Natural killer cell treated with Interleukin-12 subunit alpha and Interleukin-12 subunit beta and Interleukin-15 and Interleukin-18, amount 100 ng/mL, for 72 hours (primary cell): ENCODE measurements at regions not wholly inside any gene's neighbourhood (a gene's known extent, or its start where the extent isn't known, plus 50 kb on each side); places are given as distances from the start of the nearest gene placed in this dataset.

Experiments
- ATAC-seq, 2 donors: fragments of 150-1000 bp; cut with Tn5 transposase in 1 of 2; sonication (Bioruptor Pico), chemical (Tn5 transposase) in 1 of 2; 2 replicates each; pipeline ENCODE4 v1.10.0; 2021
- DNase-seq: peaks from one replicate; pipeline ENCODE4 v3.0.0; 2022; ENCODE audit warnings: low spot score
- H3K27ac Mint-ChIP-seq, 2 donors: 1 replicate in 1 of 2; 2 replicates in 1 of 2; pipeline ENCODE4 v1.8.0; 2022; ENCODE audit warnings: mixed read lengths in 2 of 2, mild to moderate bottlenecking in 1 of 2, moderate library complexity in 1 of 2
- H3K27me3 Mint-ChIP-seq, 2 donors: 1 replicate in 1 of 2; 2 replicates in 1 of 2; pipeline ENCODE4 v1.8.0; 2022; ENCODE audit warnings: mixed read lengths in 2 of 2
- H3K36me3 Mint-ChIP-seq: one replicate; pipeline ENCODE4 v1.8.0; 2022; ENCODE audit warnings: mixed read lengths
- H3K4me1 Mint-ChIP-seq, 2 donors: 1 replicate in 1 of 2; 2 replicates in 1 of 2; pipeline ENCODE4 v1.8.0; 2022; ENCODE audit warnings: low read depth in 2 of 2, mixed read lengths in 2 of 2, mild to moderate bottlenecking in 1 of 2
- H3K4me3 Mint-ChIP-seq: one replicate; pipeline ENCODE4 v1.8.0; 2022; ENCODE audit warnings: mixed read lengths
- H3K9me3 Mint-ChIP-seq: 2 replicates; pipeline ENCODE4 v1.8.0; 2022; ENCODE audit warnings: mixed read lengths

DNA sequence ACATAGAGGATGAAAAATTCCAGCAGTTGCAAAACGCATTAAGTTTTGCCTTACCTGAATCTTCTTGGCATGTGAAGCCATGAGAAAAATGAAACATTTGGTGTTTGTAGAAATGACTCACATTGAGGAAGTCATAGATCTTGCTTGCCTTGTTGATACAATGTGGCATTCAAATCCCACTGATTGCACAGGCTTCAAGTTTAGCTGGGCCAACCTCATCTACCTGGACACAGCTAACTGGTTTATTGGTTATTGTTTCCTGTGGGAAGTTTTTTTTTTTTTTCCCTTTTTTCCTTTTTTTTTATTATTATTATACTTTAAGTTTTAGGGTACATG lies 168.9 kb upstream of the C21orf91 start:
- Mint-ChIP-seq H3K4me3 (no peak overlapping the region), H3K27me3 (no peaks in the 10 kb centered on the region), H3K4me1 (no peaks in the 10 kb centered on the region), H3K36me3 (no peaks in the 10 kb centered on the region), H3K9me3 (peaks cover 3% of the 10 kb centered on the region), H3K27ac (no peak overlapping the region)
- ATAC-seq = no peak
- DNase-seq = no peak

- H3K27me3 Mint-ChIP-seq = no peaks in the 10 kb centered on the region
- ATAC-seq = no peak
- no peak overlapping the region for H3K27ac Mint-ChIP-seq
- no peaks in the 10 kb centered on the region for H3K4me1 Mint-ChIP-seq
- no peak for DNase-seq
- H3K4me3 Mint-ChIP-seq = no peak overlapping the region
- H3K36me3 Mint-ChIP-seq = no peaks in the 10 kb centered on the region
- H3K9me3 Mint-ChIP-seq = peaks cover 3% of the 10 kb centered on the region
Observed at GRCh38 chr21:17987382-17988101, 168.4 kb upstream of the C21orf91 start.

DNA sequence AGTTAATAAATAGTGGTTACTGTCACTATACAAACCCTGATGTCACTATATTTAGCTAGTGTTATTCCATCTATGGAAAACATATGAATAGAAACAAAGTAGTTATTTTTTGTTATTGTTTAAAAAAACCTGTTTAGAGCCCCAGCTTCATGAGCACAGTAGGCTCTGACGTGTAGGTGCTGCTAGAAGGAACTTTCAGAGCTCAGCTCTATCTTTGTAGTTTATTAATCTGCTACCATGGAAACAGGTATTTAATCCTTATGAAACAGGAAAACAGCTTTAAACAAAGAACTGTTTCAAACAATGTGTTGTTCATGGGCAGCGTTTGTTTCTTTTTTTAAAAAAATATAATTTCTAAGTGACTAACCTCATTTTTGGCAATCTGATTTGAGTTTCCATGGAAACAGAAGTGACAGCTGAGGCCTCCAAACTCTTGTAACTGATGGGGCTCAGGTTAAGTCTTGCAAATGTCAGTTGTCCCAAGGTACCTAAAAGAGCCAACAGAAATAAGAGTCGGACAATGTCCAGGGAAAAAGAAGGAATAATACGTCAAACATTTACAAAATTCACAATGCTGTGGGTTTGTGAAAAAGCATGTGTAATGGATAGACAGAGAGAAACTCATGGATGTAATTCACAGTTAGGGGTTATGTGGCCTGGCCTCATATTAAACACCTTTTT lies 162.0 kb upstream of the C21orf91 start:
- Mint-ChIP-seq H3K27me3 (no peaks in the 10 kb centered on the region), H3K27ac (no peak overlapping the region), H3K4me3 (no peak overlapping the region), H3K4me1 (no peaks in the 10 kb centered on the region), H3K36me3 (no peaks in the 10 kb centered on the region), H3K9me3 (no peaks in the 10 kb centered on the region)
- no peak for ATAC-seq
- no peak for DNase-seq

GRCh38 chr21:17979763-17980162 lies 160.6 kb upstream of the C21orf91 start:
- Mint-ChIP-seq H3K36me3 (no peaks in the 10 kb centered on the region), H3K4me3 (no peak overlapping the region), H3K4me1 (no peaks in the 10 kb centered on the region), H3K27me3 (no peaks in the 10 kb centered on the region), H3K27ac (no peak overlapping the region), H3K9me3 (no peaks in the 10 kb centered on the region)
- ATAC-seq (no peak), DNase-seq (no peak)

- H3K27me3 Mint-ChIP-seq = no peaks in the 10 kb centered on the region
- H3K4me1 Mint-ChIP-seq = no peaks in the 10 kb centered on the region
Observed at GRCh38 chr21:17978895-17979294, 159.7 kb upstream of the C21orf91 start.

DNA sequence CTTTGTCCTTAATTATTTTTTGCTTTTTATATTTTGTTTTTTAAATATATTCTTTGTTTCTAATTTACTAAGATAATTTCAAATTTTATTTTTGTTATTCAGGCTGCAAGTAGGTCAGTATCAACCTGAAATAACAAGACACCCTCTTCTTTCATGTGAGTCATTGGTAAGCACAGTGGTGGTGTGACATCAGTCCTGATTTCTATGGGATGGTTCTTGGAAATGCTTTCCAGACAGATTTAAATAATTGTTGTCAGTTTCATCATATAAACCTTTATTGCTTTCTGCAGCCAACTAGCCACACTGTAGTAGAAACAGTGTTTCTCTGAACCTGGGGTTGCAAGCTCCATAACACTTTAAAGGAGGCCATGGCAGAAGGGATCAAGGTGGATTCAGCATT lies 157.5 kb upstream of the C21orf91 start:
- ATAC-seq (no peak), DNase-seq (no peak)
- Mint-ChIP-seq H3K4me1 (no peaks in the 10 kb centered on the region), H3K9me3 (peaks cover 5% of the 10 kb centered on the region), H3K4me3 (no peak overlapping the region), H3K27me3 (peaks cover 0 to 2% of the 10 kb centered on the region in 2 donors), H3K27ac (no peak overlapping the region), H3K36me3 (peaks cover 2% of the 10 kb centered on the region)

More at GRCh38 chr21:17978895-17979294, 159.7 kb upstream of the C21orf91 start:
- Mint-ChIP-seq H3K27ac (no peak overlapping the region), H3K4me3 (no peak overlapping the region), H3K36me3 (no peaks in the 10 kb centered on the region), H3K9me3 (no peaks in the 10 kb centered on the region)
- no peak for ATAC-seq
- DNase-seq = no peak

- H3K4me1 Mint-ChIP-seq = no peaks in the 10 kb centered on the region
- no peak overlapping the region for H3K4me3 Mint-ChIP-seq
- H3K36me3 Mint-ChIP-seq = peaks cover 7% of the 10 kb centered on the region
- DNase-seq (no peak), ATAC-seq (no peak)
- H3K27me3 Mint-ChIP-seq = peaks cover 0 to 5% of the 10 kb centered on the region in 2 donors
- H3K9me3 Mint-ChIP-seq = peaks cover 5% of the 10 kb centered on the region
- H3K27ac Mint-ChIP-seq = no peak overlapping the region
Observed at GRCh38 chr21:17976139-17976538, 157.0 kb upstream of the C21orf91 start.

DNA sequence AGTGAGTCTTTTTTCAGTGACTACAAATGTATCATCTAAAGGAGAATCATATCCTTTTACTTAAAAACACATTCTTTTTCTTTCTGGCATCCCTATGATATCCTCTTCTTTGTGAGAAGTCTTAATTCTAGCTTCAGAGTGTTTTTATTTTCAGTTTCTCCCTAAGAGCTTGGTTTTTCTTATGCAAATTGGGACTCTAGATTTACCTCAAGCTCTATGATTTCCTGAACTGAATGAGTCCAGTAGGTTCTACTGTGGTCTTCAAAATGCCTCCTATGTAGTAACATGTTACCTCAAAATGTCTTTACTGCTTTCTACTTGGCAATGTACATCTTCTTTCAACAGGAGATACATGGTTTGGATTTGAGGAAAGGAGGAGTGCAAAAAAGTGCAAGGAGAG lies 148.2 kb upstream of the C21orf91 start:
- DNase-seq (no peak), ATAC-seq (no peak)

GRCh38 chr21:17964716-17965115 lies 145.6 kb upstream of the C21orf91 start:
- H3K27me3 Mint-ChIP-seq = peaks cover 0 to 3% of the 10 kb centered on the region in 2 donors
- no peak for ATAC-seq
- H3K36me3 Mint-ChIP-seq = peaks cover 4% of the 10 kb centered on the region
- H3K27ac Mint-ChIP-seq = no peak overlapping the region
- no peak overlapping the region for H3K4me3 Mint-ChIP-seq
- H3K4me1 Mint-ChIP-seq = no peaks in the 10 kb centered on the region
- H3K9me3 Mint-ChIP-seq = peaks cover 4% of the 10 kb centered on the region
- no peak for DNase-seq

More for the DNA sequence above, 148.2 kb upstream of the C21orf91 start:
- Mint-ChIP-seq H3K27ac (no peak overlapping the region), H3K36me3 (peaks cover 8% of the 10 kb centered on the region), H3K9me3 (peaks cover under 1% of the 10 kb centered on the region), H3K4me1 (no peaks in the 10 kb centered on the region), H3K27me3 (peaks cover 0 to 5% of the 10 kb centered on the region in 2 donors), H3K4me3 (no peak overlapping the region)

DNA sequence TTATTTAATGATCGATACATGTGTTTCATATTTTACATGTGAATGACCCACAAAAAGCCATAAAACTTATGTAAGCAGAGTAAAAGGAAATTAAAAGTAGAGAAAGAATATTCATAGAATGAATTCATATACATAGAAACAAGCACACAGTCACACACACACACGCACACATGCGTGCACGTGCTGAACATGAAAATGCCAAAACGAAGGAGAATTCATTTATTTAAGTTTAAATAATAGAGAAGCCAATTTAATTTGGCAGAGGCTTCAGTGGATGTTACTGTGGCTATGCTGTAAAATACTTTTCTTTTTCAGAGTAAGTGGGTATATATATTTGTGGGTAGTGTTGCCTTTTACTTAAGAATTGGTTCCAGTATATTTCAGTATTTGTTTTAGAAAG lies 145.0 kb upstream of the C21orf91 start:
- Mint-ChIP-seq H3K27me3 (peaks cover 0 to 3% of the 10 kb centered on the region in 2 donors), H3K27ac (no peak overlapping the region), H3K36me3 (peaks cover 4% of the 10 kb centered on the region), H3K9me3 (peaks cover 4% of the 10 kb centered on the region), H3K4me1 (no peaks in the 10 kb centered on the region), H3K4me3 (no peak overlapping the region)
- ATAC-seq (no peak), DNase-seq (no peak)

DNA sequence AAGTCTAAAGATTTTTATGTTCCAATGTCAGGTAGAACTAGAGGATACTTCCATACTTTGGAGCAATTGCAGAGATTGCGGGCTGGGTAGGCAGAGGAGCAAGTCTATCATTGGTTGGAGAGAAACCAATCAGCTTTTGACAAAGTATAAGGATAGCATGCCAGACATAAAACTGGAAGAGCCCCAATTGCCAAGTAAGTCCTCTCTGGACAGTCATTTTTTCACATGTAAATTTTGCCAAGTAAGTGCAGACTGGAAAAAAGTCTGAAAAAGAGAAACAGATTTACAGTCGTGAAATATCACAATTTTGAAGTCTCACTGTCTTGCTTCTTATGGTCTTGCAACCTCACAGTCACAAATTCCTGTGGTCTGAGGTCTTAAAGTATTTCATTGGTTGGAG lies 131.4 kb upstream of the C21orf91 start:
- no peak for ATAC-seq
- Mint-ChIP-seq H3K4me1 (no peaks in the 10 kb centered on the region), H3K4me3 (no peak overlapping the region), H3K9me3 (peaks cover 3% of the 10 kb centered on the region), H3K27me3 (peaks cover 0 to 9% of the 10 kb centered on the region in 2 donors), H3K27ac (no peak overlapping the region), H3K36me3 (no peaks in the 10 kb centered on the region)
- no peak for DNase-seq

- Mint-ChIP-seq H3K4me3 (no peak overlapping the region), H3K27me3 (peaks cover 0 to 9% of the 10 kb centered on the region in 2 donors), H3K9me3 (peaks cover 6% of the 10 kb centered on the region), H3K4me1 (no peaks in the 10 kb centered on the region), H3K36me3 (no peaks in the 10 kb centered on the region), H3K27ac (no peak overlapping the region)
- ATAC-seq (no peak), DNase-seq (no peak)
Observed at GRCh38 chr21:17949421-17949820, 130.3 kb upstream of the C21orf91 start.

- Mint-ChIP-seq H3K4me1 (no peaks in the 10 kb centered on the region), H3K27ac (no peak overlapping the region), H3K4me3 (no peak overlapping the region), H3K36me3 (no peaks in the 10 kb centered on the region), H3K9me3 (peaks cover 8% of the 10 kb centered on the region), H3K27me3 (peaks cover 0 to 9% of the 10 kb centered on the region in 2 donors)
- DNase-seq = no peak
- no peak for ATAC-seq
Observed at GRCh38 chr21:17947531-17947930, 128.4 kb upstream of the C21orf91 start.

GRCh38 chr21:17931080-17931479 lies 111.9 kb upstream of the C21orf91 start:
- Mint-ChIP-seq H3K27me3 (peaks cover 0 to 2% of the 10 kb centered on the region in 2 donors), H3K4me1 (no peaks in the 10 kb centered on the region), H3K36me3 (no peaks in the 10 kb centered on the region), H3K27ac (no peak overlapping the region), H3K9me3 (no peaks in the 10 kb centered on the region), H3K4me3 (no peak overlapping the region)
- no peak for DNase-seq
- ATAC-seq = no peak
